Colonic mucosa (tissue), 4 donors: ENCODE measurements at regions not wholly inside any gene's neighbourhood (a gene's known extent, or its start where the extent isn't known, plus 50 kb on each side); places are given as distances from the start of the nearest gene placed in this dataset.

ENCODE experiments used
- DNase-seq: peaks from one replicate; pipeline ENCODE4 v3.0.0-alpha.2; 2020
- H3K27ac ChIP-seq: fragments of 200-600 bp; one replicate; pipeline ENCODE4 v1.8.0; 2021
- H3K27me3 ChIP-seq: fragments of 200-600 bp; one replicate; pipeline ENCODE4 v1.8.0; 2021
- H3K36me3 ChIP-seq: fragments of 200-600 bp; one replicate; pipeline ENCODE4 v1.8.0; 2021
- H3K4me1 ChIP-seq: fragments of 200-600 bp; one replicate; pipeline ENCODE4 v1.8.0; 2021; ENCODE audit warnings: mild to moderate bottlenecking
- H3K4me3 ChIP-seq: fragments of 200-600 bp; one replicate; pipeline ENCODE4 v1.8.0; 2021
- H3K9ac ChIP-seq, 2 donors: one replicate each; pipeline ENCODE4 v1.7.0; 2013; ENCODE audit warnings: control low read depth in 2 of 2, low read depth in 2 of 2, low read length in 2 of 2
- H3K9me3 ChIP-seq: fragments of 200-600 bp; one replicate; pipeline ENCODE4 v1.8.0; 2021
- intact Hi-C: fragments of 100-400 bp; cut with DNase I; formaldehyde crosslinking; loops from one replicate; pipeline ENCODE4 v1.14.1; 2022
- TF ChIP-seq, protein P1 (sequence below): fragments of 200-600 bp; IDR thresholded peaks from one replicate; pipeline ENCODE4 v1.8.0; 2022; ENCODE audit warnings: antibody characterized with exemption, mild to moderate bottlenecking
- donor health status: healthy.
- donor health status: DM: no; HTN: no; CAD: no.
- donor health status: DM: no; HTN: no; CAD: no.

DNA sequence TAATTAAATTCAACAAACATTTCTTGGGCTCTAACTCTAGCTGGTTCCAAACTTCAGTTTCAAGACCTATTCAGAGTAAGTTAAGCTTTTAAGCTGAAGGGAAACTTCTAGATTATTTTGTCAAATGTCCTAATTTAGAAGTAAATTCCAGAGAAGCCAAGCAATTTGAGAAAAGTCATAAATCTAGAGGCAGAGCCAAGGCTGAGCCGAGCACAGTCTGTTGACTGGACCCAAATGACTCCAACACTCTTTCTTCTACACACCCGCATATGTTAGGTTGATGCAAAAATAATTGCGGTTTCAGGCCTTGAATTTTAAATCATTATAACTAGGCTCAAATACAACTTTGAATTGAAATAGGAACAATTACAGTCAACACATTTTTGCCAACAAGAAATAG lies 319.7 kb downstream of the NFIB start:
- intact Hi-C loops = no loop called here
- Histone ChIP-seq H3K27ac (no peak overlapping the region), H3K27me3 (no peaks in the 10 kb centered on the region), H3K9me3 (no peaks in the 10 kb centered on the region), H3K36me3 (no peaks in the 10 kb centered on the region), H3K4me1 (no peaks in the 10 kb centered on the region), H3K4me3 (no peak overlapping the region), H3K9ac (no peak overlapping the region)
- DNase-seq = no peak
- TF ChIP-seq, protein P1, sequence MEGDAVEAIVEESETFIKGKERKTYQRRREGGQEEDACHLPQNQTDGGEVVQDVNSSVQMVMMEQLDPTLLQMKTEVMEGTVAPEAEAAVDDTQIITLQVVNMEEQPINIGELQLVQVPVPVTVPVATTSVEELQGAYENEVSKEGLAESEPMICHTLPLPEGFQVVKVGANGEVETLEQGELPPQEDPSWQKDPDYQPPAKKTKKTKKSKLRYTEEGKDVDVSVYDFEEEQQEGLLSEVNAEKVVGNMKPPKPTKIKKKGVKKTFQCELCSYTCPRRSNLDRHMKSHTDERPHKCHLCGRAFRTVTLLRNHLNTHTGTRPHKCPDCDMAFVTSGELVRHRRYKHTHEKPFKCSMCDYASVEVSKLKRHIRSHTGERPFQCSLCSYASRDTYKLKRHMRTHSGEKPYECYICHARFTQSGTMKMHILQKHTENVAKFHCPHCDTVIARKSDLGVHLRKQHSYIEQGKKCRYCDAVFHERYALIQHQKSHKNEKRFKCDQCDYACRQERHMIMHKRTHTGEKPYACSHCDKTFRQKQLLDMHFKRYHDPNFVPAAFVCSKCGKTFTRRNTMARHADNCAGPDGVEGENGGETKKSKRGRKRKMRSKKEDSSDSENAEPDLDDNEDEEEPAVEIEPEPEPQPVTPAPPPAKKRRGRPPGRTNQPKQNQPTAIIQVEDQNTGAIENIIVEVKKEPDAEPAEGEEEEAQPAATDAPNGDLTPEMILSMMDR = no peak

DNA sequence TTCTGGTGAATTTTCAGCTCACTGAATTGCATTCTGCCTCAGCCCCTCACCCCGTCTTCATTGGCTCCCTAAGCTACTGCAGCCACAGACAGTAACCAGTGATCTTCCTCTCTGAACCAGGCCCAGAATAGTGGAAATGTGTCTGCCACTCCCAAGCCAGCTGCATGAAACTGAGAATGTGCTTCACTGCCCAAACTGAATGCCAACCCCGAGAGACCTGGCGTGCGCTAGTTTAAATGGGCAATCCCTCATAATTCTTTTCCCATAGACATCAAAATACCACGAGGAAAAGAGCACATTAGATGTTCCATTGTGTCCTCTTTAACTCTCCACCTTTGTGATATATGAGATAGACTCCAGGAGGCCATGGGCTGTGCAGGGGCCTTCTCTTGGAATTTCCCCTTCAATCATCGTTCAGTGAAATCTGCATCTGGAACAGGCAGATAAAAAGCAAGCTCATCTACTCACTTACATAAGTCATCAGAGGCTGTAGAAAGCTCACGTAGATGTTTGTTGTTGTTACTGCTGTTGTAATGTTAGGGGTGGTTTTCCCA lies 320.2 kb downstream of the NFIB start:
- Histone ChIP-seq H3K36me3 (no peaks in the 10 kb centered on the region), H3K9me3 (no peaks in the 10 kb centered on the region), H3K4me1 (no peaks in the 10 kb centered on the region), H3K4me3 (no peak overlapping the region), H3K27me3 (no peaks in the 10 kb centered on the region), H3K9ac (no peak overlapping the region), H3K27ac (no peak overlapping the region)
- intact Hi-C loops = no loop called here
- TF ChIP-seq, protein P1 = no peak
- DNase-seq = no peak

DNA sequence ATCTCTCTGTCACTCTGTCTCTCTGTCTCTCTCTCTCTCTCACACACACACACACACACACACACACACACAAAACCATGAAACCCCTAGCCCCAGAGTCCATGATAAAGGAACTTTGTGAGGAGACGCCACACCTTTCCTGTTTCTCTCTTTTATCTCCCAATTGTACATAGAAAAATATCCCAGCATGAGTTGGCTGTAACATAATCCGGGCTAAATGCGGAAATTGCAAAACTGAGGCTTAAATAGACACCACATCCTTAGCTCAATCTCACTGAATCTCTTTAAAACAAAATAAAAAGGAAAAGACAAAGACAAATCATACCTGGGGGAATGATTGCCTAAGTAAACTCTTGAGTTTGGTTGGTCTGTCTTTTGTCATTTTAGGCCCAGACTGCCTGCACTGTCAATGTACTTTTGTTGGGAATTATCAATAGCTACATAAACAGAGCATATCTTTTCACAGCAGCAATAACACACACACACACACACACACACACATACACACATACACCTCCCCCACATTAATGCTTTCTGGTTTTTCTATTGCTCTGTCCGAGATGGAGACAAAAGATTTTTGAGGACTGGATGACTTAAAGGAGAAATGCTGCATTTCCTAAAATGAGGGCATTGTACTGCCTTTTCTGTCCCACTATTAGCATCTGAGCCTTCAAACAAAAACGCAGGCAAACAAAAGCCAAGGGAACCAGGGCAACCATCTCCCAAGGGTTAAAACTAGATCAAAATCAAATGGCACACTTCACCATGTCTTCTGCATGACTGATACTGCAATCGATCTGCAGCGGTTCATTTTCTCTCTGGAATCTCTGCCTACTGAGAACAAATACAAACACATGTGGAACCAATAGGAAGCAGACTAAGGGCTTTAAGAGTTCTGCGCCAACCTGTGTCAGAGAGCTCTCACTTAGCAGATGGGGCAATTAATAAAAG lies 321.5 kb downstream of the NFIB start:
- H3K9me3 ChIP-seq = no peaks in the 10 kb centered on the region
- no peak overlapping the region for H3K4me3 ChIP-seq
- DNase-seq = no peak
- TF ChIP-seq, protein P1 = no peak
- no peaks in the 10 kb centered on the region for H3K4me1 ChIP-seq
- intact Hi-C loops = no loop called here
- no peak overlapping the region for H3K27ac ChIP-seq
- H3K9ac ChIP-seq = no peak overlapping the region
- H3K36me3 ChIP-seq = no peaks in the 10 kb centered on the region
- H3K27me3 ChIP-seq = no peaks in the 10 kb centered on the region

DNA sequence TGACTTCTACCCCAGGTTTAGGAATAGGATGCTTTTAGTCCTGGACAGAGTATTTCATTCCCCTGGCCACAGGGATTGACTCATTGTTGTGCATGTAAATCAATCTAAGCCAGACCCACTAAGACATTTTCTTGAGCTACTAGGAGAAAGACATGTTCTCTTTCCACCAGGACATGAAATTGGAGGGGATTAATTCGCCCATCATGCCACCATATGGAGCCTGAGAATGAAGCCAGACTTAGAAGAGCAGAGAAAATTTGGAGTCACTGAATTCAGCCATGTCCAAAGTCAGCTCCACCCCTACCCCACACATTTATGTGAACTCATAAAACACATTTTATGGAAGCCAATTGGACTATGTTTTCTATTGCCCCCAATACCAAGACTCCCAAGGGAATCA lies 322.5 kb downstream of the NFIB start:
- no peaks in the 10 kb centered on the region for H3K4me1 ChIP-seq
- H3K9me3 ChIP-seq = no peaks in the 10 kb centered on the region
- H3K4me3 ChIP-seq = no peak overlapping the region
- DNase-seq = no peak
- H3K27ac ChIP-seq = no peak overlapping the region
- TF ChIP-seq, protein P1 = no peak
- intact Hi-C loops = no loop called here
- H3K27me3 ChIP-seq = no peaks in the 10 kb centered on the region
- H3K9ac ChIP-seq = no peak overlapping the region
- H3K36me3 ChIP-seq = no peaks in the 10 kb centered on the region

DNA sequence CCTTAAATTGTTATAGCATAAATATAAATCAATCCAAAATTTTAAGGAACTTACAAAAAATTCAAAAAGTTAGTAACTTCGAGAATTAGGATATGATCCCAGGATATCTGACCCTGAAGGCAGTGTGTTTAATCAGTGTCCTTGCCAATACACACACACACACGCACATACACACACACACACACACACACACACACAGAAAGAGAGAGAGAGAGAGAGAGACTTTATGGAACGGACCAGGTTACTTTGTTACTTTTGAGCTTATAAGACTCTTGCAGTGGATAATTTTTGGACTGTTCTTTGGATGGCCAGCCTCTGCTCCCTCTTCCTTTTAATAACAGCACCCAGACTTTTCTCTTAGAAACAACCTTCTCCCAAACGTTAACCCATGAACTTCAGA lies 322.9 kb downstream of the NFIB start:
- Histone ChIP-seq H3K27me3 (no peaks in the 10 kb centered on the region), H3K4me1 (no peaks in the 10 kb centered on the region), H3K36me3 (no peaks in the 10 kb centered on the region), H3K9ac (no peak overlapping the region), H3K27ac (no peak overlapping the region), H3K9me3 (no peaks in the 10 kb centered on the region), H3K4me3 (no peak overlapping the region)
- no peak for DNase-seq
- intact Hi-C loops = no loop called here
- TF ChIP-seq, protein P1 = no peak
